PC-9 (cell line): ENCODE measurements at regions not wholly inside any gene's neighbourhood (a gene's known extent, or its start where the extent isn't known, plus 50 kb on each side); places are given as distances from the start of the nearest gene placed in this dataset.

Experiments
- CTCF ChIP-seq: fragments of 200-600 bp; sonication (generic); conservative IDR thresholded peaks from 2 replicates; pipeline ENCODE4 v1.6.1; 2017; ENCODE audit warnings: mixed run types, antibody characterized with exemption, mild to moderate bottlenecking, moderate library complexity
- EZH2 ChIP-seq: fragments of 200-600 bp; sonication (generic); IDR thresholded peaks from 2 replicates; pipeline ENCODE4 v1.8.0; 2017; ENCODE audit warnings: antibody characterized with exemption, low read depth

DNA sequence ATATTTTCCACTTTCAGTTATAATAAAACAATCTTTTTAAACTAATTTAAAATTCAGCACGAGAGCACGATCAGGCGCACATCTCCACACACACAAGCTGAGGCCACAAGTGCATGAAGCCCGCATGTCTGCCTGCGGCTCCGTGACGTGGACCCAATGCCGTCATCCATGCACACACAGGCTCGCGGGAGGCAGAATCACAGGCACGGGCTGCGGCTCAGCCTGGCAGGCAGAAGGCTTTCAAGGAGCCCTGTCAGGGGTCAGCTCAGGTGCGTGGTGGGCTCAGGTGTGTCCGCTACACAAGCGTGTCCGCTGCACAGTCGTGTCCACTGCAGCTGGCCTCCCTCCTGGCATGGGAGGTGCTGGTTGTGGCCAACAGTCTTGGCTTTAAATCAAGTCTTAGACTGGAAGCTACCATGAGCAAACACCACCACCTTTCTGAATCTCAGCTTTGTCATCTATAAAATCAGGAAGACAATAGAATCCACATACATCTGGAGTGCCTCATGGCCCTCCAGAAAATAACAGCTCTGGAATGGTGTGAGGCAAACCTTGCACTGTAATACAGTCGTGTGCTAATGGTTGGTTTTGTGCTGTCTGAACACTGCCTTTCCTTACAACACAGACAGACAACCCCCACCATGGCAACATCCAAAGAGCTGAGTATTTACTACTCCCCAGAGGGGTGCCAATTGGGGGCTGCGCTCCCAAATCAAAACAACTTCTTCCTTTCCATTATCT is 210.1 kb downstream of the NDUFA10 start:
- no peak for TF ChIP-seq EZH2
- no peak for TF ChIP-seq CTCF
